ENCODE measurements at regions not wholly inside any gene's neighbourhood (a gene's known extent, or its start where the extent isn't known, plus 50 kb on each side); places are given as distances from the start of the nearest gene placed in this dataset.

GRCh38 chr2:45330108-45330507 is 281.0 kb downstream of the SRBD1 start:
- DNase-seq (ENCODE audit: low read depth) = no peak
- FAIRE-seq = no peak
- H3K36me3 ChIP-seq (ENCODE audit: control insufficient read depth, insufficient read depth, low read length) = no peaks in the 10 kb centered on the region
- H3K4me3 ChIP-seq (ENCODE audit: low read depth, low read length) = no peak overlapping the region
- TF ChIP-seq CTCF (IDR thresholded peaks at IDR 0.05; ENCODE audit: insufficient read depth, low read length, severe bottlenecking) = no peak
- H3K27me3 ChIP-seq (ENCODE audit: control insufficient read depth, insufficient read depth, low read length) = no peaks in the 10 kb centered on the region

GRCh38 chr2:45329045-45329677 is 281.9 kb downstream of the SRBD1 start:
- Histone ChIP-seq H3K36me3 (ENCODE audit: control insufficient read depth, insufficient read depth, low read length) (no peaks in the 10 kb centered on the region), H3K27me3 (ENCODE audit: control insufficient read depth, insufficient read depth, low read length) (no peaks in the 10 kb centered on the region), H3K4me3 (ENCODE audit: low read depth, low read length) (no peak overlapping the region)
- no peak for TF ChIP-seq CTCF (IDR thresholded peaks at IDR 0.05; ENCODE audit: insufficient read depth, low read length, severe bottlenecking)
- DNase-seq (ENCODE audit: low read depth) (peak; percentile 21), FAIRE-seq (no peak)

GRCh38 chr2:45328264-45328870 is 282.7 kb downstream of the SRBD1 start:
- FAIRE-seq (no peak), DNase-seq (ENCODE audit: low read depth) (no peak)
- Histone ChIP-seq H3K27me3 (ENCODE audit: control insufficient read depth, insufficient read depth, low read length) (no peaks in the 10 kb centered on the region), H3K4me3 (ENCODE audit: low read depth, low read length) (no peak overlapping the region), H3K36me3 (ENCODE audit: control insufficient read depth, insufficient read depth, low read length) (no peaks in the 10 kb centered on the region)
- TF ChIP-seq CTCF (IDR thresholded peaks at IDR 0.05; ENCODE audit: insufficient read depth, low read length, severe bottlenecking) = no peak

- DNase-seq (ENCODE audit: low read depth) = no peak
- Histone ChIP-seq H3K36me3 (ENCODE audit: control insufficient read depth, insufficient read depth, low read length) (no peaks in the 10 kb centered on the region), H3K4me3 (ENCODE audit: low read depth, low read length) (no peak overlapping the region), H3K27me3 (ENCODE audit: control insufficient read depth, insufficient read depth, low read length) (no peaks in the 10 kb centered on the region)
- no peak for TF ChIP-seq CTCF (IDR thresholded peaks at IDR 0.05; ENCODE audit: insufficient read depth, low read length, severe bottlenecking)
- no peak for FAIRE-seq
These were observed 287.7 kb downstream of the SRBD1 start for GRCh38 chr2:45323344-45323743.

GRCh38 chr2:45320956-45321355 is 290.1 kb downstream of the SRBD1 start:
- Histone ChIP-seq H3K27me3 (ENCODE audit: control insufficient read depth, insufficient read depth, low read length) (no peaks in the 10 kb centered on the region), H3K36me3 (ENCODE audit: control insufficient read depth, insufficient read depth, low read length) (no peaks in the 10 kb centered on the region), H3K4me3 (ENCODE audit: low read depth, low read length) (no peak overlapping the region)
- no peak for TF ChIP-seq CTCF (IDR thresholded peaks at IDR 0.05; ENCODE audit: insufficient read depth, low read length, severe bottlenecking)
- FAIRE-seq = no peak
- DNase-seq (ENCODE audit: low read depth) = peak; percentile 67
